ENCODE measurements at regions not wholly inside any gene's neighbourhood (a gene's known extent, or its start where the extent isn't known, plus 50 kb on each side); places are given as distances from the start of the nearest gene placed in this dataset.

DNA sequence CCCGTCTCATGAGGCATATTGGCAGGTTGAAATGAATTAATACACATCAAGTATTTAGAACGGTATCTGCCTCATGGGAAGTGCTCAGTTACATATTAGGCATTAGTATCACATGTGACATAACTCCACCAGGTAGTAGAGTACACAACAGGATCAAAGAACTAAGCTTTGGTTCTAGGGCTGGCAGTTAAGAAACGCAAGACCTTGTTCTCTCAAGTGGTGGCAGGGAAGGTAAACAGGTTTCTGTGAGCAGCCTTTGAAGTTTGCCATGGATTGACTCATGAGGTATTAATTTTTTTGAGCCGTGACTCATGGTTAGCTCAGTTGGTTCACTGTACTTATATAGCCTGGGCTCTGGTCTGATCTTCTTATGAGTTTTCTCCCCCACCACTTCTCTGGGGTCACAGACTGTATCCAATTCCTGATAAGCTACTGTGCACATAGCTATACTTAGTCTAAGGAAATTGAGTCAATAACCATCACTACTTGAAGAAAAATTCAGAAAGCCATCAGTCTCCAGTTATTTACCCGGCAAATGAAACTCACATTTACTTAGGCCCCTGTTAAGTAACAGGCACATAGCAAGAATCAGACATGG, 155.6 kb upstream of the STT3B start:
- TF ChIP-seq, protein P1, sequence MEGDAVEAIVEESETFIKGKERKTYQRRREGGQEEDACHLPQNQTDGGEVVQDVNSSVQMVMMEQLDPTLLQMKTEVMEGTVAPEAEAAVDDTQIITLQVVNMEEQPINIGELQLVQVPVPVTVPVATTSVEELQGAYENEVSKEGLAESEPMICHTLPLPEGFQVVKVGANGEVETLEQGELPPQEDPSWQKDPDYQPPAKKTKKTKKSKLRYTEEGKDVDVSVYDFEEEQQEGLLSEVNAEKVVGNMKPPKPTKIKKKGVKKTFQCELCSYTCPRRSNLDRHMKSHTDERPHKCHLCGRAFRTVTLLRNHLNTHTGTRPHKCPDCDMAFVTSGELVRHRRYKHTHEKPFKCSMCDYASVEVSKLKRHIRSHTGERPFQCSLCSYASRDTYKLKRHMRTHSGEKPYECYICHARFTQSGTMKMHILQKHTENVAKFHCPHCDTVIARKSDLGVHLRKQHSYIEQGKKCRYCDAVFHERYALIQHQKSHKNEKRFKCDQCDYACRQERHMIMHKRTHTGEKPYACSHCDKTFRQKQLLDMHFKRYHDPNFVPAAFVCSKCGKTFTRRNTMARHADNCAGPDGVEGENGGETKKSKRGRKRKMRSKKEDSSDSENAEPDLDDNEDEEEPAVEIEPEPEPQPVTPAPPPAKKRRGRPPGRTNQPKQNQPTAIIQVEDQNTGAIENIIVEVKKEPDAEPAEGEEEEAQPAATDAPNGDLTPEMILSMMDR (conservative IDR thresholded peaks at IDR 0.05; ENCODE audit: low read length), result no peak
- no peak for TF ChIP-seq EZH2phosphoT487 (IDR thresholded peaks at IDR 0.05; ENCODE audit: borderline replicate concordance)

Measured in Loucy (cell line).